ENCODE measurements at regions not wholly inside any gene's neighbourhood (a gene's known extent, or its start where the extent isn't known, plus 50 kb on each side); places are given as distances from the start of the nearest gene placed in this dataset.

GRCh38 chr5:167552356-167552755, 739.1 kb upstream of the WWC1 start:
- peaks cover 3% of the 10 kb centered on the region for H3K9me3 Mint-ChIP-seq
- H3K4me3 Mint-ChIP-seq = no peak overlapping the region
- no peaks in the 10 kb centered on the region for H3K27me3 Mint-ChIP-seq
- no peak for ATAC-seq
- no peaks in the 10 kb centered on the region for H3K4me1 Mint-ChIP-seq
- no peaks in the 10 kb centered on the region for H3K36me3 Mint-ChIP-seq
- no peak overlapping the region for H3K27ac Mint-ChIP-seq

GRCh38 chr5:167553511-167553910, 737.9 kb upstream of the WWC1 start:
- H3K4me3 Mint-ChIP-seq = no peak overlapping the region
- H3K9me3 Mint-ChIP-seq = peaks cover 3% of the 10 kb centered on the region
- H3K27ac Mint-ChIP-seq = no peak overlapping the region
- H3K4me1 Mint-ChIP-seq = no peaks in the 10 kb centered on the region
- no peak for ATAC-seq
- no peaks in the 10 kb centered on the region for H3K36me3 Mint-ChIP-seq
- H3K27me3 Mint-ChIP-seq = no peaks in the 10 kb centered on the region

GRCh38 chr5:167554564-167555290, 736.7 kb upstream of the WWC1 start:
- no peaks in the 10 kb centered on the region for H3K36me3 Mint-ChIP-seq
- no peak overlapping the region for H3K27ac Mint-ChIP-seq
- H3K4me3 Mint-ChIP-seq = no peak overlapping the region
- ATAC-seq = no peak
- no peaks in the 10 kb centered on the region for H3K27me3 Mint-ChIP-seq
- H3K4me1 Mint-ChIP-seq = no peaks in the 10 kb centered on the region
- peaks cover 3% of the 10 kb centered on the region for H3K9me3 Mint-ChIP-seq

- H3K4me3 Mint-ChIP-seq = no peak overlapping the region
- no peaks in the 10 kb centered on the region for H3K27me3 Mint-ChIP-seq
- no peaks in the 10 kb centered on the region for H3K4me1 Mint-ChIP-seq
- peaks cover 3% of the 10 kb centered on the region for H3K9me3 Mint-ChIP-seq
- no peaks in the 10 kb centered on the region for H3K36me3 Mint-ChIP-seq
- H3K27ac Mint-ChIP-seq = no peak overlapping the region
- ATAC-seq = no peak
Observed at GRCh38 chr5:167555565-167556166, 735.8 kb upstream of the WWC1 start.

- Mint-ChIP-seq H3K4me1 (no peaks in the 10 kb centered on the region), H3K27ac (no peak overlapping the region), H3K4me3 (no peak overlapping the region), H3K27me3 (no peaks in the 10 kb centered on the region), H3K9me3 (peaks cover 3% of the 10 kb centered on the region), H3K36me3 (no peaks in the 10 kb centered on the region)
- no peak for ATAC-seq
Observed at GRCh38 chr5:167557359-167557758, 734.1 kb upstream of the WWC1 start.

GRCh38 chr5:167561796-167562195, 729.6 kb upstream of the WWC1 start:
- Mint-ChIP-seq H3K27me3 (no peaks in the 10 kb centered on the region), H3K27ac (no peak overlapping the region), H3K36me3 (no peaks in the 10 kb centered on the region), H3K4me1 (no peaks in the 10 kb centered on the region), H3K4me3 (no peak overlapping the region), H3K9me3 (no peaks in the 10 kb centered on the region)
- ATAC-seq = no peak

GRCh38 chr5:167564275-167564674, 727.2 kb upstream of the WWC1 start:
- Mint-ChIP-seq H3K4me3 (no peak overlapping the region), H3K36me3 (no peaks in the 10 kb centered on the region), H3K9me3 (no peaks in the 10 kb centered on the region), H3K27me3 (no peaks in the 10 kb centered on the region), H3K27ac (no peak overlapping the region), H3K4me1 (no peaks in the 10 kb centered on the region)
- no peak for ATAC-seq

- Mint-ChIP-seq H3K4me1 (no peaks in the 10 kb centered on the region), H3K4me3 (no peak overlapping the region), H3K27ac (no peak overlapping the region), H3K9me3 (peaks cover 3% of the 10 kb centered on the region), H3K36me3 (no peaks in the 10 kb centered on the region), H3K27me3 (no peaks in the 10 kb centered on the region)
- no peak for ATAC-seq
Observed at GRCh38 chr5:167565189-167565954, 726.1 kb upstream of the WWC1 start.

GRCh38 chr5:167570431-167570830, 721.0 kb upstream of the WWC1 start:
- Mint-ChIP-seq H3K36me3 (no peaks in the 10 kb centered on the region), H3K27me3 (peaks cover 17% of the 10 kb centered on the region)
- no peak for ATAC-seq

GRCh38 chr5:167571824-167572223, 719.6 kb upstream of the WWC1 start:
- Mint-ChIP-seq H3K27me3 (peaks cover 17% of the 10 kb centered on the region), H3K27ac (no peak overlapping the region), H3K4me3 (no peak overlapping the region), H3K36me3 (no peaks in the 10 kb centered on the region), H3K9me3 (peaks cover 7% of the 10 kb centered on the region), H3K4me1 (peaks cover 7% of the 10 kb centered on the region)
- no peak for ATAC-seq

More at GRCh38 chr5:167570431-167570830, 721.0 kb upstream of the WWC1 start:
- Mint-ChIP-seq H3K4me3 (no peak overlapping the region), H3K4me1 (peaks cover 7% of the 10 kb centered on the region), H3K27ac (no peak overlapping the region), H3K9me3 (peaks cover 7% of the 10 kb centered on the region)

- Mint-ChIP-seq H3K27ac (no peak overlapping the region), H3K36me3 (no peaks in the 10 kb centered on the region), H3K27me3 (peaks cover 17% of the 10 kb centered on the region), H3K4me1 (peaks cover 7% of the 10 kb centered on the region), H3K9me3 (peaks cover 7% of the 10 kb centered on the region), H3K4me3 (no peak overlapping the region)
- ATAC-seq = no peak
Observed at GRCh38 chr5:167573370-167574127, 717.9 kb upstream of the WWC1 start.

GRCh38 chr5:167574464-167574863, 717.0 kb upstream of the WWC1 start:
- no peaks in the 10 kb centered on the region for H3K36me3 Mint-ChIP-seq

GRCh38 chr5:167575330-167575729, 716.1 kb upstream of the WWC1 start:
- no peaks in the 10 kb centered on the region for H3K36me3 Mint-ChIP-seq
- H3K27ac Mint-ChIP-seq = no peak overlapping the region
- peaks cover 17% of the 10 kb centered on the region for H3K27me3 Mint-ChIP-seq
- peaks cover 3% of the 10 kb centered on the region for H3K9me3 Mint-ChIP-seq
- ATAC-seq = no peak
- no peak overlapping the region for H3K4me3 Mint-ChIP-seq
- H3K4me1 Mint-ChIP-seq = peaks cover 7% of the 10 kb centered on the region

More at GRCh38 chr5:167574464-167574863, 717.0 kb upstream of the WWC1 start:
- Mint-ChIP-seq H3K9me3 (peaks cover 7% of the 10 kb centered on the region), H3K27me3 (peaks cover 17% of the 10 kb centered on the region), H3K4me1 (peaks cover 7% of the 10 kb centered on the region), H3K4me3 (no peak overlapping the region), H3K27ac (no peak overlapping the region)
- no peak for ATAC-seq

- Mint-ChIP-seq H3K4me3 (no peak overlapping the region), H3K27ac (no peak overlapping the region)
Observed at GRCh38 chr5:167576126-167576525, 715.3 kb upstream of the WWC1 start.

GRCh38 chr5:167576897-167577296, 714.5 kb upstream of the WWC1 start:
- no peaks in the 10 kb centered on the region for H3K36me3 Mint-ChIP-seq
- peaks cover 17% of the 10 kb centered on the region for H3K27me3 Mint-ChIP-seq
- H3K4me3 Mint-ChIP-seq = no peak overlapping the region
- peaks cover 7% of the 10 kb centered on the region for H3K4me1 Mint-ChIP-seq
- peaks cover 3% of the 10 kb centered on the region for H3K9me3 Mint-ChIP-seq
- no peak overlapping the region for H3K27ac Mint-ChIP-seq
- no peak for ATAC-seq

More at GRCh38 chr5:167576126-167576525, 715.3 kb upstream of the WWC1 start:
- Mint-ChIP-seq H3K27me3 (peaks cover 17% of the 10 kb centered on the region), H3K36me3 (no peaks in the 10 kb centered on the region), H3K9me3 (peaks cover 3% of the 10 kb centered on the region), H3K4me1 (peaks cover 7% of the 10 kb centered on the region)
- ATAC-seq = no peak
